T-helper 1 cell treated with Interleukin-12 subunit alpha and Interleukin-12 subunit beta and Interleukin-4 antibody, amounts not matched to agents 30 μg/mL and 1 μg/mL, for 36 hours (primary cell): ENCODE measurements at regions not wholly inside any gene's neighbourhood (a gene's known extent, or its start where the extent isn't known, plus 50 kb on each side); places are given as distances from the start of the nearest gene placed in this dataset.
"Not testable (repeated sequence)": the region's sequence is repeated elsewhere in the genome, so short reads cannot be mapped to it uniquely, and the experiment has no call there.

Experiments used
- H3K27ac Mint-ChIP-seq: one replicate; pipeline ENCODE4 v1.8.0; 2021; ENCODE audit warnings: mild to moderate bottlenecking, mixed read lengths
- H3K27me3 Mint-ChIP-seq: one replicate; pipeline ENCODE4 v1.8.0; 2021; ENCODE audit warnings: low read depth, mixed read lengths
- H3K36me3 Mint-ChIP-seq: one replicate; pipeline ENCODE4 v1.8.0; 2021; ENCODE audit warnings: low read depth, mixed read lengths
- H3K4me1 Mint-ChIP-seq: one replicate; pipeline ENCODE4 v1.8.0; 2021; ENCODE audit warnings: low read depth, mixed read lengths
- H3K4me3 Mint-ChIP-seq: one replicate; pipeline ENCODE4 v1.8.0; 2021; ENCODE audit warnings: mild to moderate bottlenecking, moderate library complexity, mixed read lengths
- H3K9me3 Mint-ChIP-seq: one replicate; pipeline ENCODE4 v1.8.0; 2021; ENCODE audit warnings: mixed read lengths

GRCh38 chr11:13206086-13206640 lies 71.4 kb upstream of the BMAL1 start:
- peak overlapping the region; percentile 2 for H3K27ac Mint-ChIP-seq
- no peaks in the 10 kb centered on the region for H3K36me3 Mint-ChIP-seq
- no peaks in the 10 kb centered on the region for H3K27me3 Mint-ChIP-seq

DNA sequence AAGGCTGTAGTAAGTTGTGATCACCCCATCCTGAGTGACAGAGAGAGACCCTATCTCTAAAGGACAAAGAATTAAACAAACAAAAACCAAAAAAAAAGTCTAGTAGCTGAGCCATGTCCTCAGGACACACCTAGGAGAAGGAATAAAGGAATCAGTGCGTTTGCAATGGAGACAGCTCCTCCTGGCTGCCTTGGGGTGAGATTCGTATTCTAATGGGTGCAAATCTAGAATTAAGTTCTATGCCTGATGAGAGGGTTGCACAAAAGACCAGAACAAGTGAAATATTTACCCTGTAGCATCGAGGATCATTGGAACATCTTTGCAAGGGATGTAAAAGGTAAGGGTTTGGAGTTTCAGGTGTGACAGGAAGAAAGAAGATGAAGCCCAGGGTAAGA lies 70.3 kb upstream of the BMAL1 start:
- H3K36me3 Mint-ChIP-seq, result no peaks in the 10 kb centered on the region
- H3K27me3 Mint-ChIP-seq, result no peaks in the 10 kb centered on the region
- no peaks in the 10 kb centered on the region for H3K9me3 Mint-ChIP-seq
- H3K4me1 Mint-ChIP-seq, result peaks cover 32% of the 10 kb centered on the region
- H3K4me3 Mint-ChIP-seq, result peak overlapping the region; percentile 60
- H3K27ac Mint-ChIP-seq, result peak overlapping the region; percentile 67

More at GRCh38 chr11:13206086-13206640, 71.4 kb upstream of the BMAL1 start:
- H3K9me3 Mint-ChIP-seq, result no peaks in the 10 kb centered on the region
- peaks cover 32% of the 10 kb centered on the region for H3K4me1 Mint-ChIP-seq
- no peak overlapping the region for H3K4me3 Mint-ChIP-seq

DNA sequence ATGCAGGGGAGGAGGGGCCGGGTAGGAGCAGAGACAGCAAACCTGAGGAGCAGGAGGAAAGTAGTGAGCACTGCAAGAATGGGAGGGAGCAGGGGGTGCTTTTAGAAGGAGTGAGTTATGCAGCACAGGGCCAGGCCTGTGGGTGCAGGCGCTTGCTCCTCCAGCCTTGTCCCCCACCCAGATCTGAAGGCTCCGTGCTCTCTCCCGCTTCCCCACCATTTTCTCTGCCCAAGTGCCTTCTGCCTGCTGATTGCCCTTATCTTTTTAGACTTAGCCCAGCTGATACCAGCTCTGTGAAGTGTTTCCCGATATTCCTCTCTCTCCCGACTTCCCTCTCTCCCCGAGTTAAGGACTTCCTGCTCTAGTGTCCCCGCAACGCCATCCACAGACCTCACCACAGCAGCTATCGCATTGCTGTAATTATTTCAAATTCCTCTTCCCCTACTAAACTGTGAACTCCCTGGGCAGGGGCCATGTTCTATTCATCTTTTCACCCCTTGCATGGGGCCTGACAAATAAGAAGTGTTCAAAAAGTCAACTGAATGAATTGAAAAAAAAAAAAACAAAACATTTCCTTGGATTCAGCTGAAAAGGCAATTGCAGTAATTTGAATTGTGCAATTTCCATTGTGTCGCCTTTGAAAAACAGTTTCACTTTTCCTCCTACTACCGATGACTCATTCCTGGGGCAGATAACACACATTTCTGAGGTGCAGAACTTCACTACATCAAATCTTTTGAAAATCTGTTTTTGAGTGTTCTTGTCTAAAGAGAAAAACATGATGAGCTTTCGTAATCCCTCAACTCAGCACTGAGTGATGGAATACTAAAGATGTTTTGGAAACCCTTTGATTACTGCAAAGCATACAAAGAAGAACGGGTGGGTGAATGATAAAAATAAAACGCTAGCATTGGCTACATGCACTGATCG lies 69.7 kb upstream of the BMAL1 start:
- Mint-ChIP-seq H3K27ac (peak overlapping the region; percentile 67), H3K27me3 (no peaks in the 10 kb centered on the region), H3K4me1 (peaks cover 32% of the 10 kb centered on the region), H3K9me3 (no peaks in the 10 kb centered on the region), H3K4me3 (peak overlapping the region; percentile 60), H3K36me3 (no peaks in the 10 kb centered on the region)

DNA sequence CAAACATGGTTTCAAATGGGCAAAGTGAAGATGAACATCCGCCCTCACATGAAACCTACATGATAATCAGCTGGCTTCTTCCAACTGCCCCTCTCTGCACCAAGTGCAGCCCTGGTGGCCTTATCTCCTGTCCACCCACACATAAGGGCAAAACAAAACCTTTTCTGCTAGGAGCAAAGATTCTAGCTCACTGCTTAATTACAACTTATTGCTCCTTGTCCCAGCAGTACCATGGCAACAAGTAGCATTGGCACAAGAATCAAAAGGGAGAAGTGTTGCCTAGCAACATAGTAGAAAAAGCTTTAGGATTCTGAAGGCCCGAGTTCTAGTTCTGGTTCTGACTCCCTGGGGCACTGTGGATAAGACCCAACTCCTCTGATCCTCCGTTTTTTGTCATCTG lies 68.7 kb upstream of the BMAL1 start:
- Mint-ChIP-seq H3K9me3 (no peaks in the 10 kb centered on the region), H3K4me1 (peaks cover 32% of the 10 kb centered on the region), H3K27me3 (peaks cover under 1% of the 10 kb centered on the region), H3K27ac (no peak overlapping the region), H3K4me3 (no peak overlapping the region), H3K36me3 (no peaks in the 10 kb centered on the region)

- peaks cover 4% of the 10 kb centered on the region for H3K27me3 Mint-ChIP-seq
Measured at GRCh38 chr11:13209379-13209778, 68.2 kb upstream of the BMAL1 start.

GRCh38 chr11:13210424-13210823 lies 67.2 kb upstream of the BMAL1 start:
- Mint-ChIP-seq H3K27ac (no peak overlapping the region), H3K4me3 (no peak overlapping the region), H3K36me3 (no peaks in the 10 kb centered on the region), H3K9me3 (no peaks in the 10 kb centered on the region), H3K4me1 (peaks cover 28% of the 10 kb centered on the region), H3K27me3 (peaks cover 4% of the 10 kb centered on the region)

More at GRCh38 chr11:13209379-13209778, 68.2 kb upstream of the BMAL1 start:
- Mint-ChIP-seq H3K9me3 (no peaks in the 10 kb centered on the region), H3K36me3 (no peaks in the 10 kb centered on the region), H3K27ac (peak overlapping the region; percentile 3), H3K4me1 (peaks cover 32% of the 10 kb centered on the region), H3K4me3 (no peak overlapping the region)

DNA sequence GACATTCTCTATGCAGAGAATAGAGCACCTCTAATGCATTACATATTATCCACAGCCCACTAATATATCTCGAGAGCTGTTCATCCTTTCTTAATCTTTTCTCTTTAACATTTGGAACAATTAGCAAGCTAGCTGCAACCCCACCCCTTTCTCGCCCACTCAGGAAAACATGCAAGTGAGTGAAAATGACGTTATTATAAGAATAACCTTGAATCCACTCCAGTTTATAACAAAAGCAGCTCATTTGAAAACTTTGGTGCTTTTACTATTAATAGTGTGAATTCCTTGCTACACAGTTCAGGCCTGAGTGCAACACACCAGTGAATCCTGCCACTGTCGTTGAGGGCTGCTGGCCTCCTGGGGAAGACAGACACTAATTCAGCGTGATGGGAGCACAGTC lies 63.3 kb upstream of the BMAL1 start:
- Mint-ChIP-seq H3K4me1 (peaks cover 3% of the 10 kb centered on the region), H3K4me3 (no peak overlapping the region), H3K27me3 (peaks cover 4% of the 10 kb centered on the region), H3K36me3 (no peaks in the 10 kb centered on the region), H3K9me3 (no peaks in the 10 kb centered on the region), H3K27ac (no peak overlapping the region)

- Mint-ChIP-seq H3K36me3 (no peaks in the 10 kb centered on the region), H3K9me3 (no peaks in the 10 kb centered on the region), H3K4me3 (no peak overlapping the region), H3K27ac (no peak overlapping the region), H3K4me1 (no peaks in the 10 kb centered on the region), H3K27me3 (peaks cover 4% of the 10 kb centered on the region)
Measured at GRCh38 chr11:13215149-13215548, 62.4 kb upstream of the BMAL1 start.

DNA sequence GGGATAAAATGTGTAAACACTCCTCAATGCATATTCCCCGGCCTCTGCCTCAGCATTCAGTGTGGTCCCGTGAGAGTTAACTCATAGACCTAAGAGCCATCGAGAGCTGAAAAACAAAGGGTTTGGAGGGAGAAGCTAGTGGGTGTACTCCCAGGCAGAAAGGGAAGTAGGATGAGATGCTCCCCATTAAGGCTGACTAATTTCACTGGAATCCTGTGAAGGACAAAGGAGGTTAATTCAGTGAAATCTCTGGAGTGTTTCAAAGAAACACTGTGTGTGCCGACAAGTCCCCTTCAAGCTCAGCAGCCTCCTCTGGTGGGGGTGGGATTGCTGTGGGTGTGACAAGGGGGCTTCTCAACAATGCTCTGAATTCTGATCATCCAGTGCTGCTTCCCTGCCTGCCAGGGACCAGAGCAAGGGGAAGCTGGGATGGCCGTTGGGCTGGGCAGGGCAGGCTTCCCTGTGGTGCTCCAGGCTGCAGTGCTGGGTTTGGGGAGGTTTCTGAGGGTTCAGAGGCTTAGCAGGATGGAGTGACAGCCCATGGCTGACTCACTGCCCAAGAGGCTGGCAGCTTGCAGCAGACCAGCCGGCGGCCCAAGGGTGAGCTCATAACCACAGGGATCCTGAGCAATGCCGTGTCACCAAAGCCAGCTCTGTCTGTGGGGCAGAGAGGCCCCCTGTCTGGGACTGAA lies 61.4 kb upstream of the BMAL1 start:
- Mint-ChIP-seq H3K9me3 (no peaks in the 10 kb centered on the region), H3K4me1 (no peaks in the 10 kb centered on the region), H3K4me3 (no peak overlapping the region), H3K36me3 (no peaks in the 10 kb centered on the region), H3K27me3 (peaks cover 4% of the 10 kb centered on the region), H3K27ac (no peak overlapping the region)

- H3K4me1 Mint-ChIP-seq, result no peaks in the 10 kb centered on the region
- no peak overlapping the region for H3K4me3 Mint-ChIP-seq
- no peak overlapping the region for H3K27ac Mint-ChIP-seq
- H3K9me3 Mint-ChIP-seq, result no peaks in the 10 kb centered on the region
- H3K36me3 Mint-ChIP-seq, result no peaks in the 10 kb centered on the region
- peaks cover 4% of the 10 kb centered on the region for H3K27me3 Mint-ChIP-seq
Measured at GRCh38 chr11:13216711-13217075, 60.9 kb upstream of the BMAL1 start.

DNA sequence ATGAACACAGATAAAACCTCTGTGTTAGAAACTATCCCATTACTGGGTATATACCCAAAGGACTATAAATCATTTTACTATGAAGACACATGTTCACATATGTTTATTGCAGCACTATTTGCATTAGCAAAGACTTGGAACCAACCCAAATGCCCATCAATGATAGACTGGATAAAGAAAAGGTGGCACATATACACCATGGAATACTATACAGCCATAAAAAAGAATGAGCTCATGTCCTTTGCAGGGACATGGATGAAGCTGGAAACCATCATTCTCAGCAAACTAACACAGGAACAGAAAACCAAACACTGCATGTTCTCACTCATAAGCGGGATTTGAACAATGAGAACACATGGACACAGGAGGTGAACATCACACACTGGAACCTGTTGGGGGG lies 58.9 kb upstream of the BMAL1 start:
- not testable (repeated sequence) for H3K9me3 Mint-ChIP-seq, H3K36me3 Mint-ChIP-seq, H3K27ac Mint-ChIP-seq, H3K4me3 Mint-ChIP-seq, H3K27me3 Mint-ChIP-seq, H3K4me1 Mint-ChIP-seq

DNA sequence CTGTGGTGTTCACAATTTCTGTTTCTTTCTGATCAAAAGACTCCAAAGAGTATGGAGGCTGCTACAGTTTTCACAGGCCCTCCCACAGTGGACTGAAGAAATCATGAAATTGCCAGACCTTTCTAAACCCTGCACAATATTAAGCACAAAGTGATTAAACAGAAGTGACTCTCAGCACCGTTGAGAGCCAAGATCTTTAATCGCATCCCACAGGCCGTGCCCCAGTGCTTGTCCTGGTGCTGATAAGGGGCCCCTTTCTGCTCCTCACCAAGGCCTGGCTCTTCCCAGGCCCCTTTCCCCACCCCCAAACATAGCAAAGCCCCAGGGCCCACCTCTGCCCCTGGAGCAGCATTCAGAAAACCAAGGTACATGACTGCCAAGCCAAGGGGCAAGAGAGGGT lies 57.4 kb upstream of the BMAL1 start:
- Mint-ChIP-seq H3K27me3 (no peaks in the 10 kb centered on the region), H3K4me1 (no peaks in the 10 kb centered on the region), H3K4me3 (no peak overlapping the region), H3K9me3 (no peaks in the 10 kb centered on the region), H3K36me3 (no peaks in the 10 kb centered on the region), H3K27ac (no peak overlapping the region)

- H3K9me3 Mint-ChIP-seq, result no peaks in the 10 kb centered on the region
- no peak overlapping the region for H3K27ac Mint-ChIP-seq
- H3K36me3 Mint-ChIP-seq, result no peaks in the 10 kb centered on the region
- H3K4me3 Mint-ChIP-seq, result no peak overlapping the region
- no peaks in the 10 kb centered on the region for H3K4me1 Mint-ChIP-seq
- H3K27me3 Mint-ChIP-seq, result no peaks in the 10 kb centered on the region
Measured at GRCh38 chr11:13221722-13222121, 55.9 kb upstream of the BMAL1 start.

DNA sequence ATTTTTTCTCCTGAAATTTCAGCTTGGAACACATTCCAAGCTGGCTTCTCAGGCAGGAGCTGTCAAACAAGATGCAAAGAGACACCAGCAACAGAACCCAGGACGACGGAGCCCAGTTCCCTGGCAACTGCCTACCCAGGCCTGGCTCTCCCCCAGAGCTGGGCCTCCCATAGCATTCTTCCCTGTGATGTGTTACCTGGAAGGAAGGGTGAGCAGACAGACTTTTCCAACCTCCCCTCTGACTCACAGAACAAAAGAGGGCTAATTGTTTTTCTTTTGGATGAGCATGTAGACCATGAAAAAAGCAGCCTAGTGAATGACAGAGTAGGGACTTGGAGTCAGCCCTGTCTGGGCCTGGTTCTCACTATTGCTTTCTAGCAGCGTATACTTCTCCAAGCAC lies 55.3 kb upstream of the BMAL1 start:
- Mint-ChIP-seq H3K4me3 (no peak overlapping the region), H3K36me3 (no peaks in the 10 kb centered on the region), H3K4me1 (no peaks in the 10 kb centered on the region), H3K27me3 (no peaks in the 10 kb centered on the region), H3K9me3 (no peaks in the 10 kb centered on the region), H3K27ac (no peak overlapping the region)

GRCh38 chr11:13223112-13223511 lies 54.5 kb upstream of the BMAL1 start:
- Mint-ChIP-seq H3K27me3 (peaks cover 1% of the 10 kb centered on the region), H3K27ac (no peak overlapping the region), H3K9me3 (no peaks in the 10 kb centered on the region), H3K36me3 (no peaks in the 10 kb centered on the region), H3K4me1 (no peaks in the 10 kb centered on the region), H3K4me3 (no peak overlapping the region)
